B cell (primary cell): ENCODE measurements at regions not wholly inside any gene's neighbourhood (a gene's known extent, or its start where the extent isn't known, plus 50 kb on each side); places are given as distances from the start of the nearest gene placed in this dataset.

Experiments used
- ATAC-seq: fragments of 200-7000 bp; cut with Tn5 transposase; one replicate; pipeline ENCODE4 v1.10.0; 2021; ENCODE audit warnings: low read depth, mild to moderate bottlenecking, moderate number of reproducible peaks, moderate library complexity
- CTCF ChIA-PET: fragments of 350-600 bp; sonication (Branson Sonifier 250); formaldehyde crosslinking; loops from one replicate; lab custom pipeline; 2021; ENCODE audit warnings: antibody characterized with exemption, inconsistent platforms; lab: Charles Lee
- POLR2A ChIA-PET: fragments of 350-600 bp; sonication (Branson Sonifier 250); formaldehyde crosslinking; loops from one replicate; lab custom pipeline; 2021; ENCODE audit warnings: antibody characterized with exemption; lab: Charles Lee
- DNase-seq: peaks from one replicate; pipeline ENCODE4 v3.0.0; 2013
- H2AFZ ChIP-seq: 2 replicates; pipeline ENCODE4 v1.6.1; 2012; ENCODE audit warnings: mild to moderate bottlenecking, low read depth, low read length; ENCODE audit not compliant: insufficient read depth, poor library complexity, severe bottlenecking
- H3K27ac ChIP-seq, 2 donors: 1 replicate in 1 of 2; 2 replicates in 1 of 2; pipeline ENCODE4 v1.5.1; 2012 to 2013; ENCODE audit warnings: low read length in 2 of 2, mild to moderate bottlenecking in 2 of 2, moderate library complexity in 1 of 2
- H3K27me3 ChIP-seq, 4 experiments: fragments of 200-600 bp in 1 of 4; sonication (generic) in 1 of 4; replicated peaks in 1 of 4; 1 replicate in 2 of 4; 2 replicates in 2 of 4; pipeline versions ENCODE4 v1.6.1 to v1.7.0; 2013 to 2016; ENCODE audit warnings: low read length in 3 of 4, mild to moderate bottlenecking in 2 of 4, mixed read lengths in 1 of 4, moderate library complexity in 1 of 4; ENCODE audit not compliant: insufficient read depth in 4 of 4, control insufficient read depth in 3 of 4; ENCODE audit errors: control extremely low read depth in 1 of 4
- H3K36me3 ChIP-seq, 2 experiments: replicated peaks in 1 of 2; 1 replicate in 1 of 2; 2 replicates in 1 of 2; pipeline versions ENCODE4 v1.6.1 to v1.7.1; 2013; ENCODE audit warnings: low read length in 1 of 2; ENCODE audit not compliant: insufficient read depth in 2 of 2, control insufficient read depth in 1 of 2; ENCODE audit errors: control extremely low read depth in 1 of 2, extremely low read depth in 1 of 2
- H3K4me1 ChIP-seq, 2 donors: fragments of 200-600 bp in 1 of 2; sonication (generic) in 1 of 2; 1 replicate in 1 of 2; 2 replicates in 1 of 2; pipeline versions ENCODE4 v1.5.1 to v1.6.1; 2013 to 2017; ENCODE audit warnings: low read length in 2 of 2; ENCODE audit not compliant: control insufficient read depth in 2 of 2, insufficient read depth in 2 of 2
- H3K4me2 ChIP-seq: replicated peaks from 2 replicates; pipeline ENCODE3; 2012; ENCODE audit warnings: mild to moderate bottlenecking, low read depth, low read length; ENCODE audit not compliant: poor library complexity, severe bottlenecking
- H3K4me3 ChIP-seq, 5 experiments: fragments of 200-600 bp in 1 of 5; sonication (generic) in 1 of 5; 1 replicate in 3 of 5; 2 replicates in 2 of 5; pipeline versions ENCODE4 v1.5.1 to v1.7.0; 2011 to 2016; ENCODE audit warnings: low read length in 4 of 5, mild to moderate bottlenecking in 4 of 5, low read depth in 2 of 5, control low read depth in 1 of 5, moderate library complexity in 1 of 5; ENCODE audit not compliant: insufficient read depth in 1 of 5; ENCODE audit errors: control extremely low read depth in 1 of 5, extremely low read depth in 1 of 5
- H3K79me2 ChIP-seq: fragments of 200-600 bp; sonication (generic); one replicate; pipeline ENCODE4 v1.6.0; 2016; ENCODE audit warnings: low read length; ENCODE audit not compliant: control insufficient read depth, insufficient read depth
- H3K9ac ChIP-seq: fragments of 200-600 bp; sonication (generic); 2 replicates; pipeline ENCODE4 v1.6.1; 2017; ENCODE audit warnings: mild to moderate bottlenecking, low read length, moderate library complexity
- H3K9me3 ChIP-seq, 3 donors: one replicate each; pipeline versions ENCODE4 v1.6.1 to v1.7.1; 2013; ENCODE audit warnings: low read length in 2 of 3; ENCODE audit not compliant: control insufficient read depth in 2 of 3, insufficient read depth in 1 of 3; ENCODE audit errors: control extremely low read depth in 1 of 3
- H4K20me1 ChIP-seq: 2 replicates; pipeline ENCODE4 v1.6.0; 2012; ENCODE audit warnings: mild to moderate bottlenecking, low read length; ENCODE audit not compliant: insufficient read depth, control insufficient read depth, poor library complexity, severe bottlenecking
- H3K27ac Mint-ChIP-seq: one replicate; pipeline ENCODE4 v1.8.0; 2021; ENCODE audit warnings: mixed read lengths
- H3K27me3 Mint-ChIP-seq: one replicate; pipeline ENCODE4 v1.8.0; 2021; ENCODE audit warnings: mixed read lengths
- H3K4me1 Mint-ChIP-seq: one replicate; pipeline ENCODE4 v1.8.0; 2021; ENCODE audit warnings: mixed read lengths
- H3K4me3 Mint-ChIP-seq: one replicate; pipeline ENCODE4 v1.8.0; 2021; ENCODE audit warnings: mixed read lengths
- H3K9me3 Mint-ChIP-seq: one replicate; pipeline ENCODE4 v1.8.0; 2022; ENCODE audit warnings: mixed read lengths; ENCODE audit not compliant: insufficient read depth
- CTCF ChIP-seq: fragments of 200-600 bp; IDR thresholded peaks from one replicate; pipeline ENCODE4 v1.8.0; 2022; ENCODE audit warnings: antibody characterized with exemption, mild to moderate bottlenecking
- EZH2 ChIP-seq: IDR thresholded peaks from 2 replicates; pipeline ENCODE4 v1.6.1; 2012; ENCODE audit warnings: borderline replicate concordance, low read depth, mild to moderate bottlenecking, moderate library complexity, low read length; ENCODE audit not compliant: insufficient read depth, poor library complexity, severe bottlenecking
- WGBS: methylation state at CpG from one replicate; pipeline ENCODE4 v1.1.5; 2013; ENCODE audit warnings: missing lambda C conversion rate; ENCODE audit not compliant: insufficient coverage; 5-methylcytosine and 5-hydroxymethylcytosine counted together
- intact Hi-C: fragments of 100-400 bp; cut with micrococcal nuclease; formaldehyde crosslinking; loops from one replicate; pipeline ENCODE4 v1.10.0; 2022

GRCh38 chr12:45611495-45611894, 118.0 kb upstream of the ARID2 start:
- TF ChIP-seq CTCF (no peak), EZH2 (no peak)

DNA sequence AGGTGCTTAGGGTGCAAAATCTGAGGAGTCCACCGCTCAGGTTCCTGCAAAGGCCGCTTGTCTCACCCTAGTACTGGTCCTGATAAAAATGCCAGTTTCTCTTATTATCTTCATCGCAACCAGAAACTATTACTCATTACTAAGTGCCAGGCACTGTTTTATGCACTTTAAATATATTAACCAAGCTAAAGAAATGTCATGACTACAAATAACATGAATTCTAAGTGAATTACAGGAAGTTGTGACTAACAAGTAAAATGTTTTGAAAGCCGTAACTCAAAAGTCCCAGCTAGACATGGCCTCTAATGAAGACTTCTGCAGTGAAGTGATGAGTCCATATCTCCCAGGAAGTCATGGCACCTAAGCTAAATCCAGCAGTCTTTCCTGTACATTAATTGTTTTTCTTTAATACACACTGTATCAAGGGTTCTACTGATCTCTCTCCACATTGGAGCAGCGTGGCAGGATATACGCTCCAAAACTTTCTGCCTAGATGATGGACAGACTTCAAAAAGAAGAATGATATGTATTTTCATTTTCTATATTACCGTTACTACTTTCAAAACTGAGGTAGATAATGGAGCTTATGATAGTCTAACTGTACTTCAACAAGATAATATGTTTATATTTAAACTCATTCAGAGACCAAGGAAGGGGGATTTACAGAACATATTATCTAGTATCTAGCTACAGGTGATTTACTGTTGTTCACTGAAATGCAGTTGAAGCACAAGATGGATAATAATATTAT, 117.3 kb upstream of the ARID2 start:
- Histone ChIP-seq H3K4me1 (peaks cover 0 to 4% of the 10 kb centered on the region in 2 donors), H3K79me2 (no peaks in the 10 kb centered on the region), H3K27ac (no peak overlapping the region), H2AFZ (no peak overlapping the region), H3K9ac (no peak overlapping the region), H3K36me3 (no peaks in the 10 kb centered on the region), H3K4me2 (no peak overlapping the region), H3K9me3 (no peaks in the 10 kb centered on the region), H4K20me1 (no peaks in the 10 kb centered on the region), H3K27me3 (no peaks in the 10 kb centered on the region), H3K4me3 (no peak overlapping the region)
- ChIA-PET POLR2A (no interaction called here), CTCF (no interaction called here)
- Mint-ChIP-seq H3K27me3 (no peaks in the 10 kb centered on the region), H3K27ac (no peak overlapping the region), H3K4me3 (no peak overlapping the region), H3K9me3 (no peaks in the 10 kb centered on the region), H3K4me1 (peaks cover 18% of the 10 kb centered on the region)
- WGBS: 68% methylated on average over 2 of the region's 7 CpGs
- ATAC-seq: no peak
- TF ChIP-seq CTCF (no peak), EZH2 (no peak)
- intact Hi-C loops: no loop called here
- DNase-seq: no peak

More at GRCh38 chr12:45611495-45611894, 118.0 kb upstream of the ARID2 start:
- Histone ChIP-seq H3K27me3 (no peaks in the 10 kb centered on the region), H4K20me1 (no peaks in the 10 kb centered on the region), H3K36me3 (no peaks in the 10 kb centered on the region), H3K4me2 (peak overlapping the region; percentile 58), H3K4me3 (no peak overlapping the region), H3K9ac (no peak overlapping the region), H2AFZ (peak overlapping the region; percentile 32), H3K9me3 (no peaks in the 10 kb centered on the region), H3K79me2 (no peaks in the 10 kb centered on the region), H3K4me1 (peaks cover 0 to 4% of the 10 kb centered on the region in 2 donors), H3K27ac (no peak overlapping the region)
- ATAC-seq: no peak
- Mint-ChIP-seq H3K4me3 (peak overlapping the region; percentile 68), H3K27me3 (peaks cover 5% of the 10 kb centered on the region), H3K4me1 (peaks cover 18% of the 10 kb centered on the region), H3K9me3 (no peaks in the 10 kb centered on the region), H3K27ac (no peak overlapping the region)
- no peak for DNase-seq
- ChIA-PET CTCF (no interaction called here), POLR2A (no interaction called here)
- intact Hi-C loops: no loop called here
- WGBS: 80% methylated on average over 3 of the region's 5 CpGs
